HG03045 (cell line): ENCODE measurements at regions not wholly inside any gene's neighbourhood (a gene's known extent, or its start where the extent isn't known, plus 50 kb on each side); places are given as distances from the start of the nearest gene placed in this dataset.
A peak's percentile ranks its signal among the peaks of the same experiment; 100 is the strongest.
"Not testable (repeated sequence)": the region's sequence is repeated elsewhere in the genome, so short reads cannot be mapped to it uniquely, and the experiment has no call there.

Source experiments
- ATAC-seq: cut with Tn5 transposase; IDR thresholded peaks from one replicate; pipeline ENCODE4 v1.9.1; 2021; ENCODE audit warnings: mild to moderate bottlenecking, moderate library complexity; ENCODE audit not compliant: unreplicated experiment

DNA sequence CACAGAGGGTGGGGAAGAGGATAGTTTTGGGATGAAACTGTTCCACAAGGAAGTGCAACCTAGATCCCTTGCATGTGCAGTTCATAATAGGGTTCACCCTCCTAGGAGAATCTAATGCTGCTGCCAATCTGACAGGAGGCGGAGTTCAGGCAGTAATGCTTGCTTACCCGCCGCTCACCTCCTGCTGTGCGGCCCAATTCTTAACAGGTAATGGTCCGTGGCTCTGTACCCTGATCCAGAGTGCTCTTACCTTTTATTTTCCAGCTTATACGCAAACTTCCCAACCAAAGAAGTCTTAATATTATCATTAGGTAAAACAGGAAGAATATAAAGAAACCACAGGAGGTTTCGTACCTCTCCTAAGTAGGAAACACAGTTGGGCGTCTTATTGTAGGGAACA, 82.7 kb upstream of the CD302 start:
- no peak for ATAC-seq

DNA sequence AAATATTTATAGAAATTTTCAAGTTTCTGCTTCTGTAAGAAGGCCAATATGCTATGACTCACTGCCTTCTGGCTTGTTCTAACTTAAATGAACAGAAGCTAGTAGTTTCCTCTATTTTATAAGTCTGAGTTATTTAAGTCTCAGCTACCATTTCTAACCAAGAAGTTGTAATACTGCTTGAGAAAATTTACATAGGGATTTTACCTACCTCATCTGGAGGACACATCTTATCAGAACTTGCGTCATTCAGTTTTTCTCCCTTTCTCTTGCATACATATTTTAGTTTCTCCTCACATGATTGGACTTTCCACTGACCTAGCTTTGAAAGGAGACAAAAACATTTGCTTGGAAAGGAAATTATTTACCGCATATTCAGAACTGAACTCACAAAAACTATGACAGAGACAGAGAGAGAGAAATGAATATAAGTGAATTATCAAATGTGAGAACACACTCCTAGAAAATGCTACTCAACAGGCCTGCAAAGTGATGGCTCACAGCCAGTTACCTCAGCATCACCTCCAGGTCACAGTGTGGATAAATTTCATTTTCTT, 81.1 kb upstream of the CD302 start:
- peak; percentile 89 for ATAC-seq

DNA sequence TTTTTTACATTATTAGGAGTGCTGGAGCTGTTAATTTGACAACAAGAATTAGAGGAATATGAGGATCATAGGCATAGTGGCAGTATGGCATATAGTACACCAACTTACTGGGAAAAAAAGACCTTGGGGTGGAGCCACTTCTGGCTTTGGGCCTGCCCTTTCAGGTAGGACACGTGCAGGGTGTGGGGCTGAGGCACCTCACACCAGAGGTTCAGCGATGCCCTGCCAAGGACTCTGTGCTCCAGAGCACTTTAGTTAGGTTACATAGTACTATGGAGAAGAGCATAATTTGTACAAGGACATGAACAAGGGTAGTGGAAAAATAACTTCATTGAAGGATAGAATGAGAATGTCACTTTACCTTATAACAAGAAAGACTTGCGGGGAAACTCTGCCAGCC, 77.1 kb upstream of the CD302 start:
- ATAC-seq = no peak

DNA sequence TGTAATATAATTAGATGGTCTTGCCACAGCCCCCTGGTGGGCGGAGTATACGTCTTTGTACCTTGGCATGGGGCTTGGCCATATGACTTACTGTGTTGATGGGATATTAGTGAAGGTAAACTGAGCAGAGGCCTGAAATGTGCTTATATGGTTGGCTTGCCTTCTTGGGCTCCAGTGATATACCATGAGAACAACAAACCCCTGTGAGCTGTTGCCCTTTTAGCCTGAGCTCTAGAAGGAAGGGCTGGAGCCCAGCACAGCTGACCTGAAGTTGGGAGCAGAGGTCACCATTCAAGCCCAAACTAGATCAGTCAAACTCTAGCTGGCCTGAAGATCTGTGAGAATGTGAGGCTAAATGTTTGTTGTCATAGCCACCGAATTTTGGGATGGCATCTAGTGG, 75.2 kb upstream of the CD302 start:
- ATAC-seq = no peak

DNA sequence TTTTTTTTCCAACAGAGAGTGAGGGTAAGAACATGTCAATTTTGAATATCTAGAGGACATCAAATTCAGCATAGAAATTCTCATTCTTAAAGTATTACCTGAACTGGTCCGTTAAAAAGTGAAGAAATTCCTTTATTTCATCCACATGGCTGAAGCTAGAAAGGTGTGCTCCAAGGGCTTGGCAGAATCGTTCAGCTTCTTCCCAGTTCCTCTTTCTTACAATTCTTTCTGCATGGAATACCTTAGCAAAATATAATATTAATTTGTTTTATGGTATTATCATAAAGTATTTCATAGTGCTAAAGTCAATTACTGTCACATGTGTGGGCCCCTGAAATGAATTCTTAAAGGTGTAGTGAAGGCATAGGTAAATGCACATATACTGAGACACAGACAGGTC, 74.3 kb upstream of the CD302 start:
- ATAC-seq = no peak

DNA sequence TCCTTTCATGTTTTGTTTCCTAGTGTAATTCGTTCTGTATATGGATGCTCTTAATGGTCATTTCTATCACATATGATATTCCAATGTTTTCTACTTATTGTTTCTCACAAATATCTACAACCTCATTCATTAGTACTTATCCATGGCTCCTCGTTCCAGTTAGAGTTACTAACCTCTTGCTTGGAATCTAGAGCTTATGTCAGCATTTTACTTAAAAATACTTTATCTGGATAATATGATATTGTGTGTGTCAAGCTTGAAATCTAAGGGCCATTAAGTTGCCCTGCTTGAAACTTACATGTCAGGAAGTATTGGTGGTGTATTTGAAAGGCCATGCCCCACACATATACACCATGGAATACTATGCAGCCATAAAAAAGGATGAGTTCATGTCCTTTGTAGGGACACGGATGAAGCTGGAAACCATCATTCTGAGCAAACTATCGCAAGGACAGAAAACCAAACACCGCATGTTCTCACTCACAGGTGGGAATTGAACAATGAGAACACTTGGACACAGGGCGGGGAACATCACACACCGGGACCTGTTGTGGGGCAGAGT, 70.7 kb upstream of the CD302 start:
- not testable (repeated sequence) for ATAC-seq

DNA sequence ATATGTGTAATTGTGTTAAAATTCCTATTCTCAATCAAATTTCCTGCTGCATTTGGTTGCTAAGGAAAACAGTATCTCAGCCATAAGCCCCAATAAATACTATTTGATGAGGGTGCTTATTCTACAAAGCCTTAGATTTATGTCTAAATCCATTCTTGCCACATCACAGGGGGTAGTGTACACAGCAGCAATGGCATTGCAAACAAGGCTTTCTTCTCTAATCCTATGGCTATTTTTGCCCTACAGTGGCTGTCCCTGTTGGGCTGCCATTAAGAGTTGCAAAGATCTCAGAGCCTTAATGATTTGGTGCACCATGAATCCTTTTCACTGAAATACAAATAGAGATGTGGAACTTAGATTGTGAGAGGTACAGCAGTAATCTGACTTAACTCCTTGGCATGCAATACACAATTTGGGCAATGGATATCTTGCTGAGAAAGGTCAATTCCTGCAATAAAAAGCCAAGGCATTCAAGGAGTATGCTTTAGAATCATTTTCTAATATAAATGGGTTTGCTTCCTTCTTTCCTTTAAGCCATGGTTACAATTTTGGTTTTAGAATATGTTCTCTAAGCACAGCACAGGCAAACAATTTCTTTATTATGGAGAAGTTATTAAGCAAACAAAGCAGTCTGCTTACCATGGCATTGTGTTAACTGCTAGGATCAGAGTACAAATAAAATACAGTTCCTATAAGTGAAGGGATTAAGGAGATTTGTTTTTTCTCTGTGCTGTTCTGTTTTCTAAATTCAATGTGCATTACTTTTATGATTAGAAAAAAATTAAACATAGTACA, 69.8 kb upstream of the CD302 start:
- no peak for ATAC-seq

DNA sequence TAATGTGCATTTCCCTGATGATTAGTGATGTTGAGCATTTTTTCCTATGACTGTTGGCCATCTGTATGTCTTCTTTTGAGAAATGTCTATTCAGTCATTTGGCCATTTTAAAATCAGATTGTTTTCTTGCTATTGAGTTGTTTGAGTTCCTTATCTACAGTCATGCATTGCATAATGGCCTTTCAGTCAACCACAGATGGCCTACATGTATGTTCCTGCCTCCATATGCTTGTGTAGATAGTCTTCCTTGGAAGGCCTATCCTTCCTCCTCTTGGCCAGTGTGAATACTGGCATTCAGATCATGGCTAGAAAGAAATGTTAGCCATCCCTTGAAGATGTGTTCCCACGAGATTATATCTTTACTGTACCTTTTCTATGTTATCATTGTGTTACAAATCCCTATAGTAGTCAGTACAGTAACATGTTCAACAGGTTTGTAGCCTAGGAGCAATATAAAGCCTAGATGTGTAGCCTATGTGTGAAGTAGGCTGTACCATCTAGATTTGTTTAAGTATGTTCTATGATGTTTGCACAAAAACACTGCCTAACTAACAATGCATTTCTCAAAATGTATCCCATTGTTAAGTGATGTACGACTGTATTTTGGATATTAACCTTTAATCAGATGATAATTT, 65.6 kb upstream of the CD302 start:
- ATAC-seq = no peak

DNA sequence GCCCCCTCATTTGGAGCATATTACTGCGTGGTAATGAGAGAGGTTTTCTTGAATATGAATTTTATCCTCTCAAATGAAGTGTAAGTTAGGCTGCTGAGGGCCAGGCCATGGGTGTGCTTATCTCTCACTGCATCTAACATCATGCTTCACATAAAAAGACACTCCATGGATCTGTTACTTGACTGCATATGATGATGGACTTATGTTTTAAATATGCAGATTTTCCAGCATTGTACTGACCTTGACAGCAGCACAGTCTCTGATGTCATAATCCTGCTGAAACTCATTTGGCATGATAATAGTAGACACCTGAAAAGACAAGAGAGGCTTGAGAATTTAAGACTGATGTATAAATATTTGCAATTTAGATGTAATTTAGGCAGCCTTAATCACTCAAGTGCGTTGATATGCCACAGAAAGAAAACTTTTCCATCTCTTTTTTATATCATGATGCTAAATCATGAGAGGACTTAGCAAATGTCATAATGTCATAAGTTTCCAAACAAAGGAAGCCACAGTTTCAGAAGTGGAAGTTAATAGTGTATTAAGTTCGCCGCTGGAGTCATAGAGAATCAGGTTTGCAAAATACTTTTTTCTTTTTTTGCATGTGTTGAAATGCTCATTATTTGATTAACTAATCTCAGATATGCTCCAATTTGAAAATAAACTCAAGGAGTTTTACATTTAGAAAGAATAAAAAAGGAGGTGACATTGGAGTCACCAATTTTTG, 62.7 kb upstream of the CD302 start:
- no peak for ATAC-seq

DNA sequence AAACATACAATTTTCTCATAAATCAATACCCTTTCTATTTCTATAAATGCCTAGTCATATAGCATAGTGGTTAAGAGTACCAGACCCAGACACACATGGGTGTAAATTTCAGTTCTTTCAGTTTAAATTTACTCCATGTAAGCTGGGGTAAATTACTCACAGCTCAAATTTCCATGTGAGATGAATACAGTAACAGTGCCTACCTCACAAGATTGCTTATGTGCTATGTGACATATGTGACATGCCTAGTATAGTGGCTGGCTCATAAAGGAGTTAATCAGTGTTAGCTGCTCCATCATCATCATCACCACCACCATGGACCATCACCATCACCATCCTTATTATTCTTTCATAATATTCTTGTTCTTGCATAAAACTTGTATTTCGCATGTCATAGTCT, 61.6 kb upstream of the CD302 start:
- ATAC-seq = no peak

DNA sequence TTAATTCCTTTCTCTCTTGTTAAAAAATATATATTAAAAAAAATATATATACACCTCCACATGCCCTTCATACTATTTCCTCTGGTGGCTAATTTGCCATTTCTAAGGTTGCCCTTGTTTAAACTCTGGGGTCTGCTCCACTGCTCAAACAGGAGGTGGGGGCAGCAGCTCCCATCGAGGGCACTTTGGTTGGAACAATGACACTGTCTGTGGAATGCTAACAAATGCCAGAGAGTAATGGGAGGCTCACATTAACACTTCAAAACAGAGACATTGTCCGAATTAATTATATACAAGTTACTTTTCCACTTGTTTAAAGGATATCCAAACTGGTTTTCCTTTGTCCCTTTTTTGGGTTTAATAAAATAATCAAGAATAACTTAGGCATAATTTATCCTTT, 58.8 kb upstream of the CD302 start:
- no peak for ATAC-seq

DNA sequence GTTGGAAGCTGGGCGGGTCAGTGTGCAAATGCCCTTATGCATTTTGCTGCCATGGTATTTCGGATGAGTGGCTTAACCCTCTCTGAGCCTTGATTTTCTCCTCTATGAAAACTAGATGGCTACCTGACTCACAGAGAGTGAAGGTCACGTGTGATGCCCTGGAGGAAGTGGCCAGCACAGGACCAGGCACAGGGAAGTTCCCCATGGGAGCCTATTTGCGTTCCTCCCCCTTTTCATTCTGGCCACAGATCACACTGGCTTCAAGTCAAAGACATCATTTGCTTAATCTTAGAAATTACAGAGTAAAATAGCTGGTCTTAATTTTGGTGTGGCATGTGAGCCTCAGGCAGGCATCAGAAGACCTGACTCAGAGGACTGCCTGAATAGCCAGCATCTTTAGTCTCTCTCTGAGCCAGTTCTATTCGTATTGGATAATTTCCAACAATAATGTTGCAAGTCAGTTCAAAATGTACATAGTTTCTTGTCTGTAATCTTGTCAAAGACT, 57.6 kb upstream of the CD302 start:
- ATAC-seq = no peak

DNA sequence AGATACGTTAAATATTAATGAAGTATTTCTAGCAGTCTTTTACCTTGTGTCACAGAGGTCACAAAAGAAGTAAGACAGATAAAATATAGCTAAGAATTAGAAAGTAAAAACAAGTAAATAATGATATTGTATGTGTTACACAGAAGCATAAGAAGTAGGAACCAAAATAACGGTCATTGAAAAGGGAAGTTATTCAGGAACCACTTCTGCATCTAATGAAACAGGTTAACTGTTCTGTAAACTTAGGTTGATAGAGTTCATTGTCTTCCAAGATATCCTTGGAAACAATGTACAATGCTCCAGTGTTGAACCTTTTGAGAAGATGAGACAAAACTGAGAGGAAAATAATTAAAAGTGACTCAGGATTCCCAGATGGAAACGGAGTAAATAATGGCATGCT, 57.1 kb upstream of the CD302 start:
- no peak for ATAC-seq

DNA sequence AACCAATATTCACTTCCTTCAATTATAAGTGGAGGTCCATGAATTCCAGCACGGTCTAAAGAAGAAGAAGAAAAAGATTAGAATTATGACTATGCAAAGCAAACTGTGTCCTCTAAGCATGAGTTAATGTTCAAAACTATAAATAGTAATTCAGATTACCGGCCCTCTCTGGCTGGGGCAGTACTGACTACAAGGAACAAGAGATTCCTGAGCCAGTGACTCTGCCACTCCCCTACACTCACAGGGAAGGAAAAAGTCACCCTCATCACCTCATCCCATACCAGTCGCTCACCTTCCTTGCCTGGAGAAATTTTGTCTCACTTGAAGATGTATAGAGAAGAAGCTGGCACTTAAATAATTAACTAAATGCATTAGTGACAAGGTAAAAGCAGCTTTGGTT, 56.5 kb upstream of the CD302 start:
- no peak for ATAC-seq

DNA sequence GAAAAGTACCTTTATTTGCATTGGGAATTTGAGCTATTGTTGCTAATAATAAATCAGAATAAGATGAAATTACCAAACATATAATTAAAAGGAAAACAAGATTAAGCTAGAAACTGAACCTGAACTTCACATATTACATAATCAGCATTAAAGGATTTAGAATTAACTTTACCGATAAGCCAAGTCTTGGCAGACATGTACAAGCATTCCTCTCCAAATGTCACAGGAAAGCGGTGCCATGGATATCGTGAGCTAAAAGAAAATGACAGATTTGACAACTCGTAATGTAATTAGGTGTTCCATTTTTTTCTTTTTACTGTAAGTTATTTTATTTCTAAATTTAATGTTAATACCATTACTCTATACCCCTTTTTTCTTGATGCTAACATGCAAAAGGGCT, 55.1 kb upstream of the CD302 start:
- no peak for ATAC-seq

DNA sequence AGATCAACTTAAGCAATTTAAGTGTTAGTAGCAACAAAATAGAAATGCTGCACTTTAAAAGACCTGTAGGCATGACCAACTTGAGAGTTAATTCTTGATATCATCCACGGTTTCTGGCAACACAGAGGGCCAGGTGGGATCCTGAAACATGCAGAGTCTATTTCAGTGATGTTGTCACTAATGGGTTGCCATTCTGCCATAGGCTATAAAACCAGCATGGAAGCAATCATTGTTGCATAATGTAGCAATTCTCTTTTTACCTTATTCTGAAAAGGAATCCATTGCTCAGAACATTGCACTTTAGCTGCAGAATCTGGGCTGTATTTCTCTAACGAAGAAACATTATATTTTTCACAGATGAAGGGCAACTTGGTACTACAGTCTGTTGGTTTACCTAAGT, 53.9 kb upstream of the CD302 start:
- ATAC-seq = no peak

DNA sequence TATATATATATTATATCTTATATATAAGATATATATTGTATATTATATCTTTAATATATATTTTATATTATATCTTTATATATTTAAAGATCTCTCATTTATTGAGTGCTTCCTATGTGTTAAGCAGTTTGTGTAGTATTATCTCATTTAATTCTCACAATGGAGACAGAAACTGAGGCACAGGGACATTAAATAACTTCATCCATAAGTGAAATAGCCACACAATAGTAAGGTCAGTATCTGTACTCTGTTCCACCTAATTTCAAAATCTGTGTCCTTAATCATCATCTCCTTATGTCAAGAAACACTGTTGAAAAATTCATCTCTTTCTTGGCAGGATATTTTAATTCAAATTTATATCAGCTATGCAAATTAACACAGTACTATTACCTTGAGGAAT, 52.8 kb upstream of the CD302 start:
- no peak for ATAC-seq

DNA sequence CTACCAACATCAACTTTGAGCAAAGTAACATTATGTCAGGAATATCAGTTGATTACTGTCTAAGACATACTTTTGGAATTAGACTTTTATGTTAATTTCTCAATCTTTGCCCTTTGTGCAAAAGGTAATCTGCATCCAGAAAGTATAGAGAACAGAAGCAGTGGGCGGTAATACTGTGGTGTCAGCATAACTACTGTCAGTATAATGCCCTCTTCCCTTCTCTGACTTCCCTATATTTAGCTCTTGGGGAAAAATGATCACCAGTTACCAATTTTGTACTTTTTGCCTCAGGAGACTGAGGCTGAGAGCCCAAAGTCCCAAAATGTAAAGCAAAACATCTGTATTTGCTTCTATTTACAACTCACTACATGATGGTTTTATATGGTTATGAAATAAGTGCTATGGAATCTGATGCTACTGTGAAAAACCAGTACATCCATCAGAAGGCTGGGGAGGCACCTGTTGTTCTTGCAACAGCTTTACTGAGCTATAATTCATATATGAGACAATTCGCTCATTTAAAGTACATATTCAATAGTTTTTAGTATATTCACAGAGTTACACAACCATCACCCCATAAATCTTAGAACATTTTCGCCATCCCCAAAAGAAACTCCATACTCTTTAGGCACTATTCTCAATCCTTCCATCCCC, 51.3 kb upstream of the CD302 start:
- no peak for ATAC-seq
